ENCODE measurements at regions not wholly inside any gene's neighbourhood (a gene's known extent, or its start where the extent isn't known, plus 50 kb on each side); places are given as distances from the start of the nearest gene placed in this dataset.

GRCh38 chr12:25020621-25021243 is 71.8 kb upstream of the BCAT1 start:
- BruUV-seq (replicated peaks), result no TSS peak

GRCh38 chr12:25018146-25018545 is 69.2 kb upstream of the BCAT1 start:
- Mint-ChIP-seq H3K4me1 (ENCODE audit: insufficient read depth, unreplicated experiment) (no peaks in the 10 kb centered on the region), H3K36me3 (ENCODE audit: insufficient read depth, unreplicated experiment) (no peaks in the 10 kb centered on the region), H3K4me3 (ENCODE audit: unreplicated experiment) (no peak overlapping the region), H3K27ac (ENCODE audit: low read depth, unreplicated experiment) (no peak overlapping the region), H3K9me3 (ENCODE audit: unreplicated experiment) (no peaks in the 10 kb centered on the region), H3K27me3 (ENCODE audit: insufficient read depth, unreplicated experiment) (no peaks in the 10 kb centered on the region)
- BruUV-seq (replicated peaks), result no TSS peak
- no peak for DNase-seq (ENCODE audit: unreplicated experiment)
- intact Hi-C loops (cut with micrococcal nuclease), result no loop called here
- CTCF ChIA-PET, result interaction anchor here (0.6 kb wide), 1 partner anchor 11 kb away, joined by 3 read pairs; no protein-coding TSS in a partner anchor
- no peak for TF ChIP-seq CTCF (IDR thresholded peaks at IDR 0.05; ENCODE audit: unreplicated experiment)
- POLR2A ChIA-PET, result no interaction called here

More at GRCh38 chr12:25020621-25021243, 71.8 kb upstream of the BCAT1 start:
- H3K9me3 Mint-ChIP-seq (ENCODE audit: unreplicated experiment), result no peaks in the 10 kb centered on the region
- H3K4me3 Mint-ChIP-seq (ENCODE audit: unreplicated experiment), result no peak overlapping the region
- intact Hi-C loops (cut with micrococcal nuclease), result no loop called here
- no peaks in the 10 kb centered on the region for H3K27me3 Mint-ChIP-seq (ENCODE audit: insufficient read depth, unreplicated experiment)
- no peaks in the 10 kb centered on the region for H3K36me3 Mint-ChIP-seq (ENCODE audit: insufficient read depth, unreplicated experiment)
- H3K27ac Mint-ChIP-seq (ENCODE audit: low read depth, unreplicated experiment), result no peak overlapping the region
- H3K4me1 Mint-ChIP-seq (ENCODE audit: insufficient read depth, unreplicated experiment), result no peaks in the 10 kb centered on the region
- no peak for TF ChIP-seq CTCF (IDR thresholded peaks at IDR 0.05; ENCODE audit: unreplicated experiment)
- ChIA-PET POLR2A (no interaction called here), CTCF (interaction anchor here (0.8 kb wide), 1 partner anchor 23 kb away, joined by 3 read pairs; no protein-coding TSS in a partner anchor)
- no peak for DNase-seq (ENCODE audit: unreplicated experiment)

GRCh38 chr12:25017336-25017735 is 68.4 kb upstream of the BCAT1 start:
- no peak overlapping the region for H3K4me3 Mint-ChIP-seq (ENCODE audit: unreplicated experiment)
- H3K27me3 Mint-ChIP-seq (ENCODE audit: insufficient read depth, unreplicated experiment), result no peaks in the 10 kb centered on the region
- DNase-seq (ENCODE audit: unreplicated experiment), result peak; percentile 11
- no TSS peak for BruUV-seq (replicated peaks)
- H3K27ac Mint-ChIP-seq (ENCODE audit: low read depth, unreplicated experiment), result no peak overlapping the region
- no peak for TF ChIP-seq CTCF (IDR thresholded peaks at IDR 0.05; ENCODE audit: unreplicated experiment)
- no peaks in the 10 kb centered on the region for H3K36me3 Mint-ChIP-seq (ENCODE audit: insufficient read depth, unreplicated experiment)
- intact Hi-C loops (cut with micrococcal nuclease), result no loop called here
- H3K9me3 Mint-ChIP-seq (ENCODE audit: unreplicated experiment), result no peaks in the 10 kb centered on the region
- H3K4me1 Mint-ChIP-seq (ENCODE audit: insufficient read depth, unreplicated experiment), result no peaks in the 10 kb centered on the region
- ChIA-PET CTCF (interaction anchor here (0.7 kb wide), 1 partner anchor 37 kb away, joined by 3 read pairs; no protein-coding TSS in a partner anchor), POLR2A (no interaction called here)

- no peak for TF ChIP-seq CTCF (IDR thresholded peaks at IDR 0.05; ENCODE audit: unreplicated experiment)
- Mint-ChIP-seq H3K36me3 (ENCODE audit: insufficient read depth, unreplicated experiment) (no peaks in the 10 kb centered on the region), H3K27me3 (ENCODE audit: insufficient read depth, unreplicated experiment) (no peaks in the 10 kb centered on the region), H3K4me3 (ENCODE audit: unreplicated experiment) (no peak overlapping the region), H3K27ac (ENCODE audit: low read depth, unreplicated experiment) (no peak overlapping the region), H3K9me3 (ENCODE audit: unreplicated experiment) (no peaks in the 10 kb centered on the region), H3K4me1 (ENCODE audit: insufficient read depth, unreplicated experiment) (no peaks in the 10 kb centered on the region)
- intact Hi-C loops (cut with micrococcal nuclease), result no loop called here
- no TSS peak for BruUV-seq (replicated peaks)
- ChIA-PET POLR2A (interaction anchor here (0.7 to 1.4 kb wide), 2 partner anchors 10 to 26 kb away, joined by 3 read pairs; no protein-coding TSS in a partner anchor), CTCF (interaction anchor here (0.6 kb wide), 1 partner anchor 359 kb away, joined by 3 read pairs; no protein-coding TSS in a partner anchor)
- DNase-seq (ENCODE audit: unreplicated experiment), result no peak
Measured at GRCh38 chr12:25014961-25015360, 66.1 kb upstream of the BCAT1 start.
